Nephron (organoid): ENCODE measurements at regions not wholly inside any gene's neighbourhood (a gene's known extent, or its start where the extent isn't known, plus 50 kb on each side); places are given as distances from the start of the nearest gene placed in this dataset.
"Not testable (repeated sequence)": the region's sequence is repeated elsewhere in the genome, so short reads cannot be mapped to it uniquely, and the experiment has no call there.

Experiments
- H3K27ac Mint-ChIP-seq, 3 experiments: 2 replicates each; pipeline ENCODE4 v1.8.0; 2020; ENCODE audit warnings: mixed read lengths in 3 of 3, mild to moderate bottlenecking in 2 of 3, moderate library complexity in 1 of 3
- H3K27me3 Mint-ChIP-seq: 2 replicates; pipeline ENCODE4 v1.8.0; 2021; ENCODE audit warnings: low read depth, mild to moderate bottlenecking, moderate library complexity, mixed read lengths
- H3K36me3 Mint-ChIP-seq: 2 replicates; pipeline ENCODE4 v1.8.0; 2020; ENCODE audit warnings: low read depth, mixed read lengths
- H3K4me1 Mint-ChIP-seq: 2 replicates; pipeline ENCODE4 v1.8.0; 2020; ENCODE audit warnings: mixed read lengths
- H3K4me3 Mint-ChIP-seq, 3 experiments: 2 replicates each; pipeline ENCODE4 v1.8.0; 2020; ENCODE audit warnings: mild to moderate bottlenecking in 3 of 3, mixed read lengths in 3 of 3, moderate library complexity in 2 of 3
- H3K9me3 Mint-ChIP-seq: 2 replicates; pipeline ENCODE4 v1.8.0; 2020; ENCODE audit warnings: mixed read lengths
- TF ChIP-seq, protein P1 (sequence below), 3 experiments: fragments of 200-600 bp; sonication (generic); IDR thresholded peaks; one replicate each; pipeline ENCODE4 v1.5.0; 2021; ENCODE audit warnings: antibody characterized with exemption in 3 of 3; ENCODE audit not compliant: unreplicated experiment in 3 of 3

DNA sequence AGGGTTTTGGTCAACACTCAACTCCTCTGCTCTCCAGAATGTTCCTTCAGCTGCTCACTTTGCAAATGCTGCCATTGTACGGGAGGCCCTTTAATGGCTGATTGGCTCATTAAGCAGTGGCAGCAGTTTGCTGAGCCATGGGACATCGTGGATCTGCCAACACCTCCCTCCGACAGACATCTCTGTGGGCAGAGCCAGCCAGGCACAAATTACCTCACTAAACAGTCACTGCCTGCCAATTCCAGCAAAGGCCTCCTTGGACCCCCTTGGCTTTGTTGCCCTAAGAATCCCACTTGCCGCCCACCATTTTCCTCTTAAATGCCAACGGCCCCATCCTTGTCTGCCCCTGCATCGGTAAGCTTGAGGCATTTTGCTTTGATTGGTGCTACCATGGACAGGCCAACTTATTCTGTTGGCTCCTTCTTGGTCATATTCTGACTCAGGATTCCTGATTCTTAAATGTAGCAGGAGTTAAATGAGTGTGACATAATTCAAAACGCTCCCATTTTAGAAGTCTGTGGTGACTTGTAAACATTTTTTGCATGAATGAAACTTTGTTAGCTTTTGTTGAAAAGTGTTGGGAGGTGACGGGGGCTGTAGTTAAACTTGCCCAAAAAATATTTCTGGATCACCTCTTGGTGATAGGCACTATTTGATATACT is 57.5 kb upstream of the LMO2 start:
- Mint-ChIP-seq H3K9me3 (no peaks in the 10 kb centered on the region), H3K27me3 (peaks cover 3% of the 10 kb centered on the region), H3K4me1 (no peaks in the 10 kb centered on the region), H3K27ac (no peak overlapping the region), H3K36me3 (no peaks in the 10 kb centered on the region), H3K4me3 (no peak overlapping the region)
- TF ChIP-seq, protein P1, sequence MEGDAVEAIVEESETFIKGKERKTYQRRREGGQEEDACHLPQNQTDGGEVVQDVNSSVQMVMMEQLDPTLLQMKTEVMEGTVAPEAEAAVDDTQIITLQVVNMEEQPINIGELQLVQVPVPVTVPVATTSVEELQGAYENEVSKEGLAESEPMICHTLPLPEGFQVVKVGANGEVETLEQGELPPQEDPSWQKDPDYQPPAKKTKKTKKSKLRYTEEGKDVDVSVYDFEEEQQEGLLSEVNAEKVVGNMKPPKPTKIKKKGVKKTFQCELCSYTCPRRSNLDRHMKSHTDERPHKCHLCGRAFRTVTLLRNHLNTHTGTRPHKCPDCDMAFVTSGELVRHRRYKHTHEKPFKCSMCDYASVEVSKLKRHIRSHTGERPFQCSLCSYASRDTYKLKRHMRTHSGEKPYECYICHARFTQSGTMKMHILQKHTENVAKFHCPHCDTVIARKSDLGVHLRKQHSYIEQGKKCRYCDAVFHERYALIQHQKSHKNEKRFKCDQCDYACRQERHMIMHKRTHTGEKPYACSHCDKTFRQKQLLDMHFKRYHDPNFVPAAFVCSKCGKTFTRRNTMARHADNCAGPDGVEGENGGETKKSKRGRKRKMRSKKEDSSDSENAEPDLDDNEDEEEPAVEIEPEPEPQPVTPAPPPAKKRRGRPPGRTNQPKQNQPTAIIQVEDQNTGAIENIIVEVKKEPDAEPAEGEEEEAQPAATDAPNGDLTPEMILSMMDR (IDR thresholded peaks at IDR 0.05; ENCODE audit: unreplicated experiment in 3 of 3) = no peak

- Mint-ChIP-seq H3K9me3 (no peaks in the 10 kb centered on the region), H3K27ac (no peak overlapping the region), H3K4me1 (no peaks in the 10 kb centered on the region), H3K27me3 (peaks cover 3% of the 10 kb centered on the region), H3K4me3 (no peak overlapping the region), H3K36me3 (no peaks in the 10 kb centered on the region)
- TF ChIP-seq, protein P1 (IDR thresholded peaks at IDR 0.05; ENCODE audit: unreplicated experiment in 3 of 3) = no peak
Observed at GRCh38 chr11:33948494-33948893, 56.6 kb upstream of the LMO2 start.

GRCh38 chr11:33947918-33948317 is 56.0 kb upstream of the LMO2 start:
- not testable (repeated sequence) for H3K36me3 Mint-ChIP-seq, H3K27me3 Mint-ChIP-seq, H3K27ac Mint-ChIP-seq, H3K4me1 Mint-ChIP-seq, H3K4me3 Mint-ChIP-seq, H3K9me3 Mint-ChIP-seq

- no peaks in the 10 kb centered on the region for H3K36me3 Mint-ChIP-seq
- no peaks in the 10 kb centered on the region for H3K9me3 Mint-ChIP-seq
- peaks cover 10% of the 10 kb centered on the region for H3K4me1 Mint-ChIP-seq
- TF ChIP-seq, protein P1 (IDR thresholded peaks at IDR 0.05; ENCODE audit: unreplicated experiment in 3 of 3) = no peak
- no peaks in the 10 kb centered on the region for H3K27me3 Mint-ChIP-seq
- H3K4me3 Mint-ChIP-seq = no peak overlapping the region
- no peak overlapping the region for H3K27ac Mint-ChIP-seq
Observed at GRCh38 chr11:33946930-33947329, 55.1 kb upstream of the LMO2 start.

DNA sequence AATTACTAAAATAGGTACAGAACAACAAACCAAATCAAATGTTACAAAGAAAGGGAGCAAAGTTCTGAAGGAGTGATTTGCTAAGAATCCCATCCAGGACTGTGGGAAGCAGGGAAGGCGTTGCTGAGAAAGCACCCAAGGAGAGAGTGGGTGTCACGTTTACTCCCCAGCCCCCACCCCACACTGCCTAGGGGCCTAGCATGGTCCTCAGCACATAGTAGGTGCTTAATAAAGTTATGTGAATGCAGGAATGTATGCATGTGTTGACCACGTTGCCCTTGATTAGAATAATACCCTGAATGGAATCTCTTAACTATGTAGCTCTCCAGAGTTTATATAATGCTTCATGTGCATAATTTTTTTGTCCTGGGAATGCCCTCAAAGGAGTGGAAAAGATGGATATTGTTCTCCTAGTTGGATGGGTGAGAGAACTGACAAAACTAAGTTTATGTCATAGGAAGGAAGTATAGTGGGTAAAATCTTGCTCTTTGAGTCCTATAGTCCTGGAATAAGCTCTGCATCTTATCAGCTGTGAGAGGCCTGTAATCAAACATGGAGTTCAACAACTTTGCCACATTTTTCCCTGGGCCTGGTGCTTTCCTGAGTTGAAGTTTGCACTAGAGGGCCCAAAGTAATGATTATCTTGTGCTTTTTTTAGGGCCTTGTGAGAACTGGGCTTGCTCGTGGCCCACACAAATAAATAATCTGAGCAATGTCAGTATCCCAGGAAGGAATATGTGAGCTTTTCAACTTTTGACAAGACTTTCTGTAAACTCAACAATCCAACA is 53.8 kb upstream of the LMO2 start:
- TF ChIP-seq, protein P1 (IDR thresholded peaks at IDR 0.05; ENCODE audit: unreplicated experiment in 3 of 3) = no peak
- Mint-ChIP-seq H3K27ac (no peak overlapping the region), H3K9me3 (no peaks in the 10 kb centered on the region), H3K4me3 (no peak overlapping the region), H3K36me3 (no peaks in the 10 kb centered on the region), H3K4me1 (peaks cover 16% of the 10 kb centered on the region), H3K27me3 (no peaks in the 10 kb centered on the region)

GRCh38 chr11:33944693-33945424 is 53.0 kb upstream of the LMO2 start:
- Mint-ChIP-seq H3K27me3 (no peaks in the 10 kb centered on the region), H3K36me3 (no peaks in the 10 kb centered on the region), H3K27ac (no peak overlapping the region), H3K4me1 (peaks cover 16% of the 10 kb centered on the region), H3K9me3 (no peaks in the 10 kb centered on the region), H3K4me3 (no peak overlapping the region)
- TF ChIP-seq, protein P1 (IDR thresholded peaks at IDR 0.05; ENCODE audit: unreplicated experiment in 3 of 3) = no peak
